Heart right ventricle (tissue), 16 donors: ENCODE measurements at regions not wholly inside any gene's neighbourhood (a gene's known extent, or its start where the extent isn't known, plus 50 kb on each side); places are given as distances from the start of the nearest gene placed in this dataset.

Source experiments
- ATAC-seq, 8 donors: fragments of 200-7000 bp; cut with Tn5 transposase; one replicate each; pipeline ENCODE4 v1.9.1; 2020; ENCODE audit warnings: mild to moderate bottlenecking in 8 of 8, moderate library complexity in 8 of 8, moderate number of reproducible peaks in 1 of 8
- DNase-seq, 2 donors: peaks; one replicate each; pipeline ENCODE4 v3.0.0-alpha.2; 2020
- H3K27ac ChIP-seq, 10 donors: fragments of 200-600 bp; sonication (generic) in 2 of 10; one replicate each; pipeline versions ENCODE4 v1.5.0 to v1.8.0; 2020 to 2022; ENCODE audit warnings: mild to moderate bottlenecking in 3 of 10
- H3K27me3 ChIP-seq, 7 donors: fragments of 200-600 bp; one replicate each; pipeline ENCODE4 v1.8.0; 2021 to 2022; ENCODE audit warnings: mild to moderate bottlenecking in 2 of 7
- H3K36me3 ChIP-seq, 9 donors: fragments of 200-600 bp; sonication (generic) in 1 of 9; one replicate each; pipeline versions ENCODE4 v1.5.0 to v1.8.0; 2020 to 2022; ENCODE audit warnings: mild to moderate bottlenecking in 2 of 9
- H3K4me1 ChIP-seq, 9 donors: fragments of 200-600 bp; sonication (generic) in 1 of 9; one replicate each; pipeline versions ENCODE4 v1.5.0 to v1.8.0; 2020 to 2022; ENCODE audit warnings: mild to moderate bottlenecking in 4 of 9
- H3K4me3 ChIP-seq, 10 donors: fragments of 200-600 bp; sonication (generic) in 2 of 10; one replicate each; pipeline versions ENCODE4 v1.5.0 to v1.8.0; 2020 to 2022; ENCODE audit warnings: mild to moderate bottlenecking in 7 of 10, moderate library complexity in 2 of 10
- H3K9me3 ChIP-seq, 11 donors: fragments of 200-600 bp in 10 of 11; sonication (generic) in 2 of 11; one replicate each; pipeline versions ENCODE4 v1.5.0 to v1.8.0; 2013 to 2022; ENCODE audit warnings: mild to moderate bottlenecking in 2 of 11, control low read depth in 1 of 11, moderate library complexity in 1 of 11
- WGBS, 2 donors: extraction: QIAGEN DNeasy Blood & Tissue Kit; methylation state at CpG; one replicate each; pipeline ENCODE4 v1.1.7; 2013; ENCODE audit warnings: inconsistent platforms in 1 of 2; 5-methylcytosine and 5-hydroxymethylcytosine counted together
- intact Hi-C, 10 donors: fragments of 100-400 bp; cut with DNase I; formaldehyde crosslinking; loops; one replicate each; pipeline versions ENCODE4 v1.11.1 to v1.14.2; 2022
- TF ChIP-seq, protein P1 (sequence below), 9 donors: fragments of 200-600 bp; sonication (generic) in 2 of 9; IDR thresholded peaks; one replicate each; pipeline versions ENCODE4 v1.5.0 to v1.8.0; 2021 to 2022; ENCODE audit warnings: antibody characterized with exemption in 9 of 9, mild to moderate bottlenecking in 5 of 9, moderate library complexity in 1 of 9
- donor health status: Arrhythmogenic right ventricular cardiomyopathy.
- donor health status: ischemic (EF 13 %, LVEDD 7.1; RV severe dilation, severe dysfunction).
- donor health status: healthy with polysubstance abuse.
- donor health status: DM: no; HTN: yes; CAD: no.
- donor health status: DM: no; HTN: no; CAD: no.
- donor health status: ischemic (EF 25% LVEDD 6.9; RV normal size, moderate dysfunction).
- donor health status: ischemic (EF 25% LVEDD 5.7; RV mildly dilated, moderate dysfunction).
- donor health status: healthy.
- donor health status: DM: yes; HTN: yes; CAD: no.
- donor health status: Ischemic cardiomyopathy.
- donor health status: ischemic (EF 35%, LVEDD 5.7; RV mildly dilated, moderate dysfunction).
- donor health status: nonischemic (EF 11% LVEDD 7.7; RV severe dilation, severe dysfunction).
- donor health status: DM: yes; HTN: yes; CAD: no.
- donor health status: PGD.
- donor health status: ischemic (EF 29% LVEDD 5.4; RV normal size, mild dysfunction).
- donor health status: nonischemic (EF 23%, LVEDD 6.1; RV moderate dilation, normal function).

- intact Hi-C loops: loop anchor here in 1 of 10 donors (10.0 kb wide), 1 partner anchor 1221 kb away; no protein-coding TSS in a partner anchor
- no peak for ATAC-seq
Observed at GRCh38 chr4:36815536-36815935, 429.0 kb upstream of the NWD2 start.

DNA sequence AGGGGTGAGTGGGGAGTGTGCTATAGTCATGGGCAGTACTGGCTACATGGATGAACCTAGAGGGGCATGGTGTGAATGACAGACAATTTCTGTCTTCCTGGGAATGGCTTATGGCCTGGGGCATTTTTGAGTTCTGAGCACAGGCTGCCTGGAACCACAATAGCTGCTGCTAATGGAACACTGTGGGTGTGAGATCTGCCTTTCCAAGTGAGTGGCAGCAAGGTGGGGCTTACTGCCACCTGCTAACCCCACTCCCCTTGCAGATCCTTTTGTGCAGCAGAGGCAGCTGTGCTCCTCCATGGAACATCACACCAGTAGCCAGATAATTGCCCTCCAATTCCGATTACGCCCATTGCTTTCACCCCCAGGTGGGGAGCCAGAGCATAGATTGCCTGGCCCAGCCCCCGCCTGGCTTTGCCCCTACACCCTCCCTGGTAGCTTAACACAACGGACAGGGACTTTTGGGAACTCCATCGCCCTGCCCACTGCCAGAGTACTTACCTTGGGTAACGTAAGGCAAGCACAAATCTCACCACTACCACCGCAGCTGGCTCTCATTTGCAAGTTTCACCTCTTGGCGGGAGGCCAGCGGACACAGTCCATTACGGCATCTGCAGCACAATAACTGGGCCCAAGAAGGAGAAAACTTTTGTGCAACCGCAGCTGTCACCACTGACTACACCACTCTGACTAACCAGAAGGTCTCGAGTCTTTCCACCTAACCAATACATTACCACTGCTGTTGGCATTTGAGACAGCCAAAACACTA lies 421.2 kb upstream of the NWD2 start:
- no peak overlapping the region for H3K4me3 ChIP-seq
- 82 to 85% methylated on average over 12 of the region's 12 CpGs for WGBS, 2 donors
- H3K27me3 ChIP-seq: no peaks in the 10 kb centered on the region
- no peaks in the 10 kb centered on the region for H3K4me1 ChIP-seq
- DNase-seq: no peak
- peak in 1 of 8 donors; percentile 44 for ATAC-seq
- no peak overlapping the region for H3K27ac ChIP-seq
- intact Hi-C loops: no loop called here
- TF ChIP-seq, protein P1, sequence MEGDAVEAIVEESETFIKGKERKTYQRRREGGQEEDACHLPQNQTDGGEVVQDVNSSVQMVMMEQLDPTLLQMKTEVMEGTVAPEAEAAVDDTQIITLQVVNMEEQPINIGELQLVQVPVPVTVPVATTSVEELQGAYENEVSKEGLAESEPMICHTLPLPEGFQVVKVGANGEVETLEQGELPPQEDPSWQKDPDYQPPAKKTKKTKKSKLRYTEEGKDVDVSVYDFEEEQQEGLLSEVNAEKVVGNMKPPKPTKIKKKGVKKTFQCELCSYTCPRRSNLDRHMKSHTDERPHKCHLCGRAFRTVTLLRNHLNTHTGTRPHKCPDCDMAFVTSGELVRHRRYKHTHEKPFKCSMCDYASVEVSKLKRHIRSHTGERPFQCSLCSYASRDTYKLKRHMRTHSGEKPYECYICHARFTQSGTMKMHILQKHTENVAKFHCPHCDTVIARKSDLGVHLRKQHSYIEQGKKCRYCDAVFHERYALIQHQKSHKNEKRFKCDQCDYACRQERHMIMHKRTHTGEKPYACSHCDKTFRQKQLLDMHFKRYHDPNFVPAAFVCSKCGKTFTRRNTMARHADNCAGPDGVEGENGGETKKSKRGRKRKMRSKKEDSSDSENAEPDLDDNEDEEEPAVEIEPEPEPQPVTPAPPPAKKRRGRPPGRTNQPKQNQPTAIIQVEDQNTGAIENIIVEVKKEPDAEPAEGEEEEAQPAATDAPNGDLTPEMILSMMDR (IDR thresholded peaks at IDR 0.05): no peak
- peaks cover 0 to 12% (median 0%) of the 10 kb centered on the region in 11 donors for H3K9me3 ChIP-seq
- no peaks in the 10 kb centered on the region for H3K36me3 ChIP-seq

More at GRCh38 chr4:36815536-36815935, 429.0 kb upstream of the NWD2 start:
- TF ChIP-seq, protein P1 (IDR thresholded peaks at IDR 0.05): no peak
- H3K27ac ChIP-seq: no peak overlapping the region
- H3K36me3 ChIP-seq: no peaks in the 10 kb centered on the region
- no peaks in the 10 kb centered on the region for H3K27me3 ChIP-seq
- no peak for DNase-seq
- H3K4me1 ChIP-seq: no peaks in the 10 kb centered on the region
- WGBS, 2 donors: 87 to 91% methylated on average over 4 of the region's 4 CpGs
- H3K9me3 ChIP-seq: no peaks in the 10 kb centered on the region
- no peak overlapping the region for H3K4me3 ChIP-seq

DNA sequence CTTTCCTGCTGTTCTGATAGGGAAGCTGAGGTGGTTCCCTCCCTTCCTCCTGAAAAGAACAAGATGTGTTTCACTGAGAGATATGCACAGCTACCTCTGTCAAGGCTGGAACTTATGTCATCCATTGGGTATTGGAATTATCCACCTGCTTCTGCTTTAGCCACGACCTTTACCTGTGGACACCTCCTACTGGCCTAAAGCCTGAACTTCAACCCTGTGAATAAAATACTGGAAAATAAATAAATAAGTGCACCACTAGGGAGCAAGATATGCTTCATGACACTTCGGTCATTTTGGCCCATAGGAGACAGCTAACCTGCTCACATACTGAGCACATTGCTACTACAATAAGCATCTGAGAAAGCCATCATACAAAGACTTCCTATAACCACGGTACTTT lies 419.9 kb upstream of the NWD2 start:
- no peak for DNase-seq

GRCh38 chr4:36835246-36835645 lies 409.3 kb upstream of the NWD2 start:
- ATAC-seq (no peak), DNase-seq (no peak)
- no peak overlapping the region for H3K27ac ChIP-seq
- no peaks in the 10 kb centered on the region for H3K4me1 ChIP-seq
- H3K9me3 ChIP-seq: no peaks in the 10 kb centered on the region
- intact Hi-C loops: no loop called here
- H3K4me3 ChIP-seq: no peak overlapping the region
- H3K27me3 ChIP-seq: no peaks in the 10 kb centered on the region
- no peaks in the 10 kb centered on the region for H3K36me3 ChIP-seq
- TF ChIP-seq, protein P1 (IDR thresholded peaks at IDR 0.05): no peak
- 74 to 76% methylated on average over 4 of the region's 4 CpGs for WGBS, 2 donors

More for the DNA sequence above, 419.9 kb upstream of the NWD2 start:
- 64 to 65% methylated on average over 3 of the region's 3 CpGs for WGBS, 2 donors
- no peaks in the 10 kb centered on the region for H3K27me3 ChIP-seq
- no peak for ATAC-seq
- TF ChIP-seq, protein P1 (IDR thresholded peaks at IDR 0.05): no peak
- peaks cover 0 to 16% (median 0%) of the 10 kb centered on the region in 11 donors for H3K9me3 ChIP-seq
- no peak overlapping the region for H3K27ac ChIP-seq
- no peak overlapping the region for H3K4me3 ChIP-seq
- intact Hi-C loops: no loop called here
- H3K4me1 ChIP-seq: no peaks in the 10 kb centered on the region
- H3K36me3 ChIP-seq: no peaks in the 10 kb centered on the region
